Keratinocyte (primary cell): ENCODE measurements at regions not wholly inside any gene's neighbourhood (a gene's known extent, or its start where the extent isn't known, plus 50 kb on each side); places are given as distances from the start of the nearest gene placed in this dataset.

Experiments used
- DNase-seq: peaks from one replicate; pipeline ENCODE4 v3.0.0-alpha.2; 2011; ENCODE audit warnings: low read depth, missing footprints, low spot score
- FAIRE-seq: peaks from 2 replicates; lab custom pipeline; 2011; peaks lifted over from hg19 to GRCh38; lab: Jason Lieb, UNC
- H2AFZ ChIP-seq: 2 replicates; pipeline ENCODE4 v1.6.0; 2012; ENCODE audit warnings: low read length, control low read depth, inconsistent platforms; ENCODE audit not compliant: control insufficient read depth
- H3K27ac ChIP-seq: 2 replicates; pipeline ENCODE4 v1.5.1; 2011; ENCODE audit warnings: low read length; ENCODE audit not compliant: control insufficient read depth, insufficient read depth
- H3K27me3 ChIP-seq: 3 replicates; pipeline ENCODE4 v1.6.0; 2011; ENCODE audit warnings: low read length; ENCODE audit not compliant: control insufficient read depth, insufficient read depth; ENCODE audit errors: extremely low read depth
- H3K36me3 ChIP-seq, 2 experiments: 2 replicates in 1 of 2; 3 replicates in 1 of 2; pipeline ENCODE4 v1.5.1; 2011; ENCODE audit warnings: low read length in 2 of 2, mild to moderate bottlenecking in 1 of 2; ENCODE audit not compliant: control insufficient read depth in 2 of 2, insufficient read depth in 2 of 2; ENCODE audit errors: extremely low read depth in 1 of 2
- H3K4me1 ChIP-seq: 3 replicates; pipeline ENCODE4 v1.5.1; 2011; ENCODE audit warnings: low read length; ENCODE audit not compliant: control insufficient read depth, insufficient read depth; ENCODE audit errors: extremely low read depth
- H3K4me2 ChIP-seq: 3 replicates; pipeline ENCODE4 v1.6.0; 2011; ENCODE audit warnings: low read depth, low read length; ENCODE audit not compliant: control insufficient read depth, insufficient read depth; ENCODE audit errors: extremely low read depth
- H3K4me3 ChIP-seq, 3 experiments: fragments of 200-600 bp in 1 of 3; sonication (generic) in 1 of 3; 2 replicates in 2 of 3; 3 replicates in 1 of 3; pipeline ENCODE4 v1.5.1; 2011 to 2016; ENCODE audit warnings: low read length in 3 of 3, mild to moderate bottlenecking in 3 of 3, control low read depth in 2 of 3, inconsistent platforms in 1 of 3, low read depth in 1 of 3, mixed read lengths in 1 of 3, mixed run types in 1 of 3, moderate library complexity in 1 of 3; ENCODE audit not compliant: control insufficient read depth in 2 of 3, insufficient read depth in 2 of 3; ENCODE audit errors: extremely low read depth in 1 of 3
- H3K79me2 ChIP-seq: 2 replicates; pipeline ENCODE4 v1.6.0; 2012; ENCODE audit warnings: low read length; ENCODE audit not compliant: control insufficient read depth, insufficient read depth
- H3K9ac ChIP-seq: 3 replicates; pipeline ENCODE4 v1.6.0; 2011; ENCODE audit warnings: low read length; ENCODE audit not compliant: control insufficient read depth, insufficient read depth; ENCODE audit errors: extremely low read depth
- H3K9me1 ChIP-seq: 3 replicates; pipeline ENCODE4 v1.6.0; 2011; ENCODE audit warnings: low read length; ENCODE audit not compliant: control insufficient read depth, insufficient read depth; ENCODE audit errors: extremely low read depth
- H3K9me3 ChIP-seq: 2 replicates; pipeline ENCODE4 v1.5.1; 2012; ENCODE audit warnings: low read depth, low read length; ENCODE audit not compliant: control insufficient read depth
- H4K20me1 ChIP-seq: 3 replicates; pipeline ENCODE4 v1.6.0; 2011; ENCODE audit warnings: low read length; ENCODE audit not compliant: control insufficient read depth, insufficient read depth; ENCODE audit errors: extremely low read depth
- EZH2 ChIP-seq: IDR thresholded peaks from one replicate; pipeline ENCODE4 v1.6.1; 2012; ENCODE audit warnings: inconsistent platforms, mild to moderate bottlenecking, low read length, moderate library complexity
- dilution Hi-C: fragments of 300-500 bp; cut with MboI; formaldehyde crosslinking; loops from one replicate; pipeline ENCODE4 v1.7.0; 2020; ENCODE audit warnings: low sequenced_read_pairs; ENCODE audit not compliant: extremely low pct_ligation_motif_present
- TF ChIP-seq, protein P1 (sequence below), 3 experiments: IDR thresholded peaks in 1 of 3; conservative IDR thresholded peaks in 1 of 3; optimal IDR thresholded peaks in 1 of 3; 2 replicates in 2 of 3; 3 replicates in 1 of 3; pipeline versions ENCODE3 to v1.5.1; 2011; ENCODE audit warnings: low read length in 3 of 3, mild to moderate bottlenecking in 3 of 3, moderate library complexity in 2 of 3, control low read depth in 1 of 3, inconsistent platforms in 1 of 3; ENCODE audit not compliant: insufficient read depth in 2 of 3; ENCODE audit errors: extremely low read depth in 1 of 3

DNA sequence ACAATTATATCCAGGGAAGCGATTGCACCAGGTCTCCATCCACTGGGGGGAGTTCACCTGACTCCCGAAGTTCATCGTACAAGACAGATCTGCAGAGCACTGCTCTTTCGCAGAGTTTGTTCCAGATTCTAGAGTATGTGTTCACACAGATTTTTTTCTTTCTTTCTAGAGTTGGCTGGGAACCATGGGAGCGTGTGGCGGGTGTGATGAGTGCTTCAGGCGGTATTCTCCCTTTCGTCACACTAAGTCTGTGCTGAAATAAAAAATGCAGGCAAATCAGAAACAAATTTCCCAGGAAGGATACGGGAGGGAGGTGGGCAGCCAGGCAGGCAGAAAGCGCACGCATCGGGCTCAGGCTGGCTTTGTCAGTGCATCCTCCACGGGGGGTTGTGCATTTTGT is 129.8 kb upstream of the SOX11 start:
- dilution Hi-C loops, result no loop called here
- no peaks in the 10 kb centered on the region for H3K27me3 ChIP-seq
- H3K79me2 ChIP-seq, result no peaks in the 10 kb centered on the region
- no peaks in the 10 kb centered on the region for H3K36me3 ChIP-seq
- H3K9me3 ChIP-seq, result peaks cover 10% of the 10 kb centered on the region
- H3K9me1 ChIP-seq, result no peaks in the 10 kb centered on the region
- H3K9ac ChIP-seq, result no peak overlapping the region
- FAIRE-seq, result no peak
- no peak for DNase-seq
- H3K4me1 ChIP-seq, result no peaks in the 10 kb centered on the region
- no peak overlapping the region for H3K4me3 ChIP-seq
- no peak overlapping the region for H3K4me2 ChIP-seq
- H4K20me1 ChIP-seq, result no peaks in the 10 kb centered on the region
- H3K27ac ChIP-seq, result no peak overlapping the region
- TF ChIP-seq, protein P1, sequence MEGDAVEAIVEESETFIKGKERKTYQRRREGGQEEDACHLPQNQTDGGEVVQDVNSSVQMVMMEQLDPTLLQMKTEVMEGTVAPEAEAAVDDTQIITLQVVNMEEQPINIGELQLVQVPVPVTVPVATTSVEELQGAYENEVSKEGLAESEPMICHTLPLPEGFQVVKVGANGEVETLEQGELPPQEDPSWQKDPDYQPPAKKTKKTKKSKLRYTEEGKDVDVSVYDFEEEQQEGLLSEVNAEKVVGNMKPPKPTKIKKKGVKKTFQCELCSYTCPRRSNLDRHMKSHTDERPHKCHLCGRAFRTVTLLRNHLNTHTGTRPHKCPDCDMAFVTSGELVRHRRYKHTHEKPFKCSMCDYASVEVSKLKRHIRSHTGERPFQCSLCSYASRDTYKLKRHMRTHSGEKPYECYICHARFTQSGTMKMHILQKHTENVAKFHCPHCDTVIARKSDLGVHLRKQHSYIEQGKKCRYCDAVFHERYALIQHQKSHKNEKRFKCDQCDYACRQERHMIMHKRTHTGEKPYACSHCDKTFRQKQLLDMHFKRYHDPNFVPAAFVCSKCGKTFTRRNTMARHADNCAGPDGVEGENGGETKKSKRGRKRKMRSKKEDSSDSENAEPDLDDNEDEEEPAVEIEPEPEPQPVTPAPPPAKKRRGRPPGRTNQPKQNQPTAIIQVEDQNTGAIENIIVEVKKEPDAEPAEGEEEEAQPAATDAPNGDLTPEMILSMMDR (optimal IDR thresholded peaks at IDR 0.05 in 1 of 3, IDR thresholded peaks at IDR 0.05 in 1 of 3, conservative IDR thresholded peaks at IDR 0.05 in 1 of 3; ENCODE audit: extremely low read depth in 1 of 3, insufficient read depth in 2 of 3, low read length in 3 of 3), result no peak
- TF ChIP-seq EZH2, result no peak
- H2AFZ ChIP-seq, result no peak overlapping the region

DNA sequence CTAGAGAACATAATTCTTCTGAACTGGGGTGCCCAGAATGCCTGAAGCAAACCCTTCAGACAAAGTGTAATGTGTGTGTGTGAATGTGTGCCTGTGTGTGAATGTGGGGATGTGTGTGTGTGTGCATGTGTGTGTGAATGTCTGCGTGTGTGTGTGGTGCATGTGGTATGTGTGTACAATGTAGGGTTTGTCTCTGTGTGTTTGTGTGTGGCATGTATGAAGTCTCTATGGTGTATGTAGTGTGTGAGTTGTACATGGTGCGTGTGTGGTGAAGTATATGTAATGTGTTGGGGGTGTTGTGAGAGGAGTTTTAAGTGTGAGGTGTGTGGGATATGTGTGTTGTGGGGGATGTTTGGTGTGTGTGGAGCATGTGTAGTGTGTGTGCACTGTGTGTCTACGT is 129.3 kb upstream of the SOX11 start:
- no peak for DNase-seq
- H2AFZ ChIP-seq, result no peak overlapping the region
- no peaks in the 10 kb centered on the region for H3K4me1 ChIP-seq
- TF ChIP-seq, protein P1 (optimal IDR thresholded peaks at IDR 0.05 in 1 of 3, IDR thresholded peaks at IDR 0.05 in 1 of 3, conservative IDR thresholded peaks at IDR 0.05 in 1 of 3; ENCODE audit: extremely low read depth in 1 of 3, insufficient read depth in 2 of 3, low read length in 3 of 3), result no peak
- TF ChIP-seq EZH2, result no peak
- H3K4me2 ChIP-seq, result no peak overlapping the region
- H3K4me3 ChIP-seq, result no peak overlapping the region
- dilution Hi-C loops, result no loop called here
- no peaks in the 10 kb centered on the region for H3K27me3 ChIP-seq
- FAIRE-seq, result no peak
- H3K9ac ChIP-seq, result no peak overlapping the region
- H3K27ac ChIP-seq, result no peak overlapping the region
- no peaks in the 10 kb centered on the region for H3K36me3 ChIP-seq
- no peaks in the 10 kb centered on the region for H3K9me1 ChIP-seq
- peaks cover 10% of the 10 kb centered on the region for H3K9me3 ChIP-seq
- no peaks in the 10 kb centered on the region for H3K79me2 ChIP-seq
- H4K20me1 ChIP-seq, result no peaks in the 10 kb centered on the region
